HEK293T (cell line): ENCODE measurements at regions not wholly inside any gene's neighbourhood (a gene's known extent, or its start where the extent isn't known, plus 50 kb on each side); places are given as distances from the start of the nearest gene placed in this dataset.
"Not testable (repeated sequence)": the region's sequence is repeated elsewhere in the genome, so short reads cannot be mapped to it uniquely, and the experiment has no call there.

Experiments used
- BHLHE40 ChIP-seq: fragments of 450-650 bp; IDR thresholded peaks from 2 replicates; pipeline ENCODE4 v1.6.1; 2016; ENCODE audit warnings: mild to moderate bottlenecking, moderate library complexity, borderline replicate concordance
- ELF4 ChIP-seq: fragments of 450-650 bp; IDR thresholded peaks from 2 replicates; pipeline ENCODE4 v1.6.1; 2017; ENCODE audit warnings: antibody characterized with exemption
- FOXA1 ChIP-seq: fragments of 450-650 bp; IDR thresholded peaks from 2 replicates; pipeline ENCODE4 v1.6.1; 2016; ENCODE audit warnings: mild to moderate bottlenecking
- FOXM1 ChIP-seq: fragments of 450-650 bp; IDR thresholded peaks from 2 replicates; pipeline ENCODE4 v1.6.1; 2017; ENCODE audit warnings: mild to moderate bottlenecking, borderline replicate concordance
- L3MBTL2 ChIP-seq: fragments of 450-650 bp; conservative IDR thresholded peaks from 2 replicates; pipeline ENCODE4 v1.6.1; 2016; ENCODE audit warnings: mild to moderate bottlenecking
- LEF1 ChIP-seq: fragments of 450-650 bp; IDR thresholded peaks from 2 replicates; pipeline ENCODE4 v1.6.1; 2017; ENCODE audit warnings: mild to moderate bottlenecking, borderline replicate concordance
- NFRKB ChIP-seq: fragments of 450-650 bp; IDR thresholded peaks from 2 replicates; pipeline ENCODE4 v1.6.1; 2016; ENCODE audit warnings: mild to moderate bottlenecking, moderate library complexity
- PKNOX1 ChIP-seq: fragments of 450-650 bp; IDR thresholded peaks from 2 replicates; pipeline ENCODE4 v1.6.1; 2016
- SP1 ChIP-seq: fragments of 450-650 bp; IDR thresholded peaks from 2 replicates; pipeline ENCODE4 v1.6.1; 2017
- SUZ12 ChIP-seq: fragments of 450-650 bp; IDR thresholded peaks from 2 replicates; pipeline ENCODE4 v1.6.1; 2016; ENCODE audit warnings: mild to moderate bottlenecking
- TARDBP ChIP-seq: fragments of 450-650 bp; IDR thresholded peaks from 2 replicates; pipeline ENCODE4 v1.6.1; 2016
- ZNF384 ChIP-seq: fragments of 450-650 bp; IDR thresholded peaks from 2 replicates; pipeline ENCODE4 v1.6.1; 2016

- not testable (repeated sequence) for TF ChIP-seq BHLHE40, ELF4, FOXM1, SP1, TARDBP, PKNOX1, ZNF384, LEF1, L3MBTL2, FOXA1, SUZ12, NFRKB
Observed at GRCh38 chr20:29589530-29589929, 1667.9 kb upstream of the DEFB115 start.
